ENCODE measurements at regions not wholly inside any gene's neighbourhood (a gene's known extent, or its start where the extent isn't known, plus 50 kb on each side); places are given as distances from the start of the nearest gene placed in this dataset.

DNA sequence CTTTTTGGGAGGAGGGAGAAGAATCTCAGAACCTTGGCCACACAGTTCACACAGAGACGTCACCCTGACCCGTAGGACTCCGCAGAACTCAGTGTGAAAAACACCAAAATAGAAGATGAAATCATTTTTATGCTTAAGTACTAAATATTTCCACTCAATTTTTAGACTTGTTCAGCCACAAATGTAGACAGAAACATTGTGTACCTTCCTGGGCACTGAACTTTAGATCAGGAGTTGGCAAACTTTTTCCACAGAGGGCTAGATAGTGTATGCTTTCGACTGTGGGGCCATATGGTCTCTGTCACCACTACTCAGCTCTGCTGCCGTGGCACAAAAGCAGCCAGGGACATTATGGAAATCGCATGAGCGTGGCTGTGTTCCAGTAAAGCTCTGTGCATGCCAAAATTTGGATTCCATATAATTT is 61.8 kb upstream of the STOX2 start:
- no peaks in the 10 kb centered on the region for H3K4me1 Mint-ChIP-seq
- H3K27me3 Mint-ChIP-seq (ENCODE audit: low read depth in 2 of 2), result peaks cover 13 to 31% of the 10 kb centered on the region in 2 donors
- no peaks in the 10 kb centered on the region for H3K36me3 Mint-ChIP-seq
- TF ChIP-seq CTCF (IDR thresholded peaks at IDR 0.05), result no peak
- H3K4me3 Mint-ChIP-seq, result no peak overlapping the region
- intact Hi-C loops (cut with micrococcal nuclease), result loop anchor here (5.0 kb wide), 1 partner anchor 409 kb away; no protein-coding TSS in a partner anchor
- ATAC-seq (no peak), DNase-seq (no peak)
- Histone ChIP-seq H3K4me1 (ENCODE audit: control insufficient read depth, insufficient read depth, low read length) (no peaks in the 10 kb centered on the region), H3K27ac (ENCODE audit: low read length) (no peak overlapping the region), H3K27me3 (ENCODE audit: control insufficient read depth, insufficient read depth, low read length) (no peaks in the 10 kb centered on the region), H3K9me3 (ENCODE audit: control insufficient read depth, insufficient read depth, low read length) (no peaks in the 10 kb centered on the region), H3K36me3 (ENCODE audit: control insufficient read depth, insufficient read depth, low read length) (no peaks in the 10 kb centered on the region), H3K4me3 (ENCODE audit: low read length) (no peak overlapping the region)
- H3K9me3 Mint-ChIP-seq, result no peaks in the 10 kb centered on the region
- 90% methylated on average over 6 of the region's 7 CpGs for WGBS (ENCODE audit: insufficient coverage)
- no peak overlapping the region for H3K27ac Mint-ChIP-seq

DNA sequence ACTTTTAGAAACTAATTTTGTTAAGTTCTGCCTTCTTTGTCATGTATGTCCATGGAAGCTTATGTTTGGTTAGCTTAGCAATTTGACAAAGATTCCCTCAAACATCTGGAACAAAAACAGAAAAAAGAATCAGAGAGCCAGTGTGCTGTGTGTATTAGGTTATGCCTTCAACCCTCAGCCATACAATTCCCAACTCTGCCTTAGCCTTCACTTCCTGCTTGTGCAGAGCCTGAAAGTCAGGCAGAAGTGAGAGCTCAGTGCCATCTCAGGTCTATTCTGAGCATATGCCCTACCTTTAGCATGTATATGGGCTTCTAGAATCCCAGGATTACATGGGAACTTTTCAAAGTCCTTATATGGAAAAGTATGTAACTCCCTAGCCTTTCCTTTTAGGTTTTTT is 58.2 kb upstream of the STOX2 start:
- H3K9me3 Mint-ChIP-seq, result no peaks in the 10 kb centered on the region
- no peaks in the 10 kb centered on the region for H3K27me3 ChIP-seq (ENCODE audit: control insufficient read depth, insufficient read depth, low read length)
- intact Hi-C loops (cut with micrococcal nuclease), result no loop called here
- H3K4me1 Mint-ChIP-seq, result no peaks in the 10 kb centered on the region
- no peaks in the 10 kb centered on the region for H3K9me3 ChIP-seq (ENCODE audit: control insufficient read depth, insufficient read depth, low read length)
- peaks cover 15 to 25% of the 10 kb centered on the region in 2 donors for H3K27me3 Mint-ChIP-seq (ENCODE audit: low read depth in 2 of 2)
- no peak overlapping the region for H3K27ac ChIP-seq (ENCODE audit: low read length)
- H3K4me3 ChIP-seq (ENCODE audit: low read length), result no peak overlapping the region
- H3K4me3 Mint-ChIP-seq, result no peak overlapping the region
- ATAC-seq (no peak), DNase-seq (no peak)
- no peak for TF ChIP-seq CTCF (IDR thresholded peaks at IDR 0.05)
- no peaks in the 10 kb centered on the region for H3K4me1 ChIP-seq (ENCODE audit: control insufficient read depth, insufficient read depth, low read length)
- no peaks in the 10 kb centered on the region for H3K36me3 Mint-ChIP-seq
- no peak overlapping the region for H3K27ac Mint-ChIP-seq
- no peaks in the 10 kb centered on the region for H3K36me3 ChIP-seq (ENCODE audit: control insufficient read depth, insufficient read depth, low read length)

DNA sequence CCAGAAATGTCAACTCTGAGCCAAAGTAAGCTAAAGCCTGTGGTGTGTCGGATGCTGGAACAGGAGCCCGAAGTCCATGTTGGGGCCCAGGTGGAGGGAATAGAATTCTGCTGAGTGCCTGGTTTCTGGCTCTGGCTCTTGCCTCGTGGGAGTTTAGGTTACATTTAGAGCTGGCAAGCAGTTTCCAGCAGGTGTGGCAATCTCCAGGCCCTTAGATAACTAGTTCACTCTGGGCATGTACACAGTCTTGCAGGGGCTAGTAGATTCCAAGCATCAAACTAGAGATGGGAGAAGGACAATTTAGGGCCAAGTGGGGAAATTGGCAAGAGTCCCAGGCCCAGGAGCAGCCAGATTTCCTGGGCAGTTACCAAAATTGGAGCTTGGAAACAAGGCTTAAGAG is 56.3 kb upstream of the STOX2 start:
- no peaks in the 10 kb centered on the region for H3K36me3 Mint-ChIP-seq
- Histone ChIP-seq H3K27ac (ENCODE audit: low read length) (no peak overlapping the region), H3K27me3 (ENCODE audit: control insufficient read depth, insufficient read depth, low read length) (no peaks in the 10 kb centered on the region), H3K4me3 (ENCODE audit: low read length) (no peak overlapping the region), H3K36me3 (ENCODE audit: control insufficient read depth, insufficient read depth, low read length) (no peaks in the 10 kb centered on the region), H3K9me3 (ENCODE audit: control insufficient read depth, insufficient read depth, low read length) (no peaks in the 10 kb centered on the region), H3K4me1 (ENCODE audit: control insufficient read depth, insufficient read depth, low read length) (no peaks in the 10 kb centered on the region)
- 82% methylated on average over 3 of the region's 3 CpGs for WGBS (ENCODE audit: insufficient coverage)
- intact Hi-C loops (cut with micrococcal nuclease), result no loop called here
- no peak overlapping the region for H3K27ac Mint-ChIP-seq
- H3K9me3 Mint-ChIP-seq, result no peaks in the 10 kb centered on the region
- H3K27me3 Mint-ChIP-seq (ENCODE audit: low read depth in 2 of 2), result peaks cover 15 to 25% of the 10 kb centered on the region in 2 donors
- no peak overlapping the region for H3K4me3 Mint-ChIP-seq
- no peak for ATAC-seq
- DNase-seq, result no peak
- H3K4me1 Mint-ChIP-seq, result no peaks in the 10 kb centered on the region
- no peak for TF ChIP-seq CTCF (IDR thresholded peaks at IDR 0.05)

- Mint-ChIP-seq H3K4me1 (no peaks in the 10 kb centered on the region), H3K27me3 (ENCODE audit: low read depth in 2 of 2) (peaks cover 8 to 17% of the 10 kb centered on the region in 2 donors), H3K27ac (no peak overlapping the region), H3K4me3 (no peak overlapping the region), H3K9me3 (no peaks in the 10 kb centered on the region), H3K36me3 (no peaks in the 10 kb centered on the region)
- no peak overlapping the region for H3K27ac ChIP-seq (ENCODE audit: low read length)
- DNase-seq, result no peak
- TF ChIP-seq CTCF (IDR thresholded peaks at IDR 0.05), result no peak
- ATAC-seq, result no peak
- no peaks in the 10 kb centered on the region for H3K4me1 ChIP-seq (ENCODE audit: control insufficient read depth, insufficient read depth, low read length)
- no peaks in the 10 kb centered on the region for H3K27me3 ChIP-seq (ENCODE audit: control insufficient read depth, insufficient read depth, low read length)
- intact Hi-C loops (cut with micrococcal nuclease), result no loop called here
- no peaks in the 10 kb centered on the region for H3K36me3 ChIP-seq (ENCODE audit: control insufficient read depth, insufficient read depth, low read length)
- H3K9me3 ChIP-seq (ENCODE audit: control insufficient read depth, insufficient read depth, low read length), result no peaks in the 10 kb centered on the region
- 83% methylated on average over 10 of the region's 10 CpGs for WGBS (ENCODE audit: insufficient coverage)
- H3K4me3 ChIP-seq (ENCODE audit: low read length), result no peak overlapping the region
These were observed 52.1 kb upstream of the STOX2 start for GRCh38 chr4:183852910-183853547.

Measured in natural killer cell (primary cell).